HG02763 (cell line): ENCODE measurements at regions not wholly inside any gene's neighbourhood (a gene's known extent, or its start where the extent isn't known, plus 50 kb on each side); places are given as distances from the start of the nearest gene placed in this dataset.

Source experiments
- ATAC-seq: cut with Tn5 transposase; IDR thresholded peaks from one replicate; pipeline ENCODE4 v1.9.1; 2021; ENCODE audit warnings: mild to moderate bottlenecking, moderate library complexity; ENCODE audit not compliant: unreplicated experiment

- no peak for ATAC-seq
Observed at GRCh38 chr9:80440724-80441123, 869.0 kb downstream of the TLE4 start.

GRCh38 chr9:80437825-80438224, 866.1 kb downstream of the TLE4 start:
- no peak for ATAC-seq

GRCh38 chr9:80437091-80437640, 865.4 kb downstream of the TLE4 start:
- ATAC-seq, result no peak

- no peak for ATAC-seq
Observed at GRCh38 chr9:80435591-80435990, 863.8 kb downstream of the TLE4 start.

GRCh38 chr9:80426992-80427391, 855.2 kb downstream of the TLE4 start:
- no peak for ATAC-seq

- ATAC-seq, result no peak
Observed at GRCh38 chr9:80417211-80417773, 845.5 kb downstream of the TLE4 start.

- ATAC-seq, result no peak
Observed at GRCh38 chr9:80410106-80410505, 838.3 kb downstream of the TLE4 start.

GRCh38 chr9:80407220-80407619, 835.5 kb downstream of the TLE4 start:
- ATAC-seq, result no peak

- ATAC-seq, result no peak
Observed at GRCh38 chr9:80401243-80401642, 829.5 kb downstream of the TLE4 start.

GRCh38 chr9:80400624-80401230, 829.0 kb downstream of the TLE4 start:
- no peak for ATAC-seq

GRCh38 chr9:80399606-80400005, 827.8 kb downstream of the TLE4 start:
- no peak for ATAC-seq

- no peak for ATAC-seq
Observed at GRCh38 chr9:80387828-80388227, 816.1 kb downstream of the TLE4 start.

GRCh38 chr9:80385246-80385645, 813.5 kb downstream of the TLE4 start:
- no peak for ATAC-seq

- ATAC-seq, result no peak
Observed at GRCh38 chr9:80383331-80383730, 811.6 kb downstream of the TLE4 start.

GRCh38 chr9:80382211-80382891, 810.6 kb downstream of the TLE4 start:
- no peak for ATAC-seq

- no peak for ATAC-seq
Observed at GRCh38 chr9:80380301-80380700, 808.5 kb downstream of the TLE4 start.

GRCh38 chr9:80378669-80379293, 807.0 kb downstream of the TLE4 start:
- ATAC-seq, result no peak

GRCh38 chr9:80376180-80376579, 804.4 kb downstream of the TLE4 start:
- no peak for ATAC-seq

GRCh38 chr9:80375477-80375876, 803.7 kb downstream of the TLE4 start:
- ATAC-seq, result no peak

- ATAC-seq, result no peak
Observed at GRCh38 chr9:80369641-80370040, 797.9 kb downstream of the TLE4 start.

GRCh38 chr9:80366626-80367025, 794.9 kb downstream of the TLE4 start:
- ATAC-seq, result no peak
